Astrocyte (in vitro differentiated cells and primary cell): ENCODE measurements at regions not wholly inside any gene's neighbourhood (a gene's known extent, or its start where the extent isn't known, plus 50 kb on each side); places are given as distances from the start of the nearest gene placed in this dataset.
A peak's percentile ranks its signal among the peaks of the same experiment; 100 is the strongest.

Experiments used
- DNase-seq: peaks from one replicate; pipeline ENCODE4 v3.0.0-alpha.2; 2010; ENCODE audit warnings: low read depth
- FAIRE-seq: peaks from 2 replicates; lab custom pipeline; 2011; peaks lifted over from hg19 to GRCh38; lab: Jason Lieb, UNC
- H2AFZ ChIP-seq: 2 replicates; pipeline ENCODE4 v1.6.0; 2012; ENCODE audit warnings: low read depth, low read length, inconsistent platforms
- H3K27ac ChIP-seq: 2 replicates; pipeline ENCODE4 v1.5.1; 2011; ENCODE audit warnings: low read depth, low read length, inconsistent platforms
- H3K27me3 ChIP-seq: 2 replicates; pipeline ENCODE4 v1.6.0; 2011; ENCODE audit warnings: low read length, inconsistent platforms; ENCODE audit not compliant: insufficient read depth
- H3K36me3 ChIP-seq: 2 replicates; pipeline ENCODE4 v1.5.1; 2011; ENCODE audit warnings: low read length, inconsistent platforms; ENCODE audit not compliant: insufficient read depth
- H3K4me1 ChIP-seq: 2 replicates; pipeline ENCODE4 v1.5.1; 2011; ENCODE audit warnings: low read length, inconsistent platforms; ENCODE audit not compliant: insufficient read depth
- H3K4me2 ChIP-seq: 2 replicates; pipeline ENCODE4 v1.6.0; 2012; ENCODE audit warnings: low read length, inconsistent platforms
- H3K4me3 ChIP-seq: 2 replicates; pipeline ENCODE4 v1.5.1; 2011; ENCODE audit warnings: low read depth, mild to moderate bottlenecking, low read length, inconsistent platforms; ENCODE audit not compliant: insufficient read depth
- H3K79me2 ChIP-seq: 2 replicates; pipeline ENCODE4 v1.6.0; 2012; ENCODE audit warnings: mild to moderate bottlenecking, low read length, inconsistent platforms; ENCODE audit not compliant: insufficient read depth
- H3K9ac ChIP-seq: 2 replicates; pipeline ENCODE4 v1.6.0; 2012; ENCODE audit warnings: mild to moderate bottlenecking, low read length, inconsistent platforms
- H3K9me3 ChIP-seq: 2 replicates; pipeline ENCODE4 v1.5.1; 2012; ENCODE audit warnings: low read depth, mild to moderate bottlenecking, low read length, inconsistent platforms; ENCODE audit not compliant: insufficient read depth
- H4K20me1 ChIP-seq: 2 replicates; pipeline ENCODE4 v1.6.0; 2012; ENCODE audit warnings: low read length, inconsistent platforms; ENCODE audit not compliant: insufficient read depth
- H3K27ac Mint-ChIP-seq: one replicate; pipeline ENCODE4 v1.8.0; 2021; ENCODE audit warnings: mild to moderate bottlenecking, mixed read lengths; ENCODE audit not compliant: unreplicated experiment
- H3K27me3 Mint-ChIP-seq: one replicate; pipeline ENCODE4 v1.8.0; 2021; ENCODE audit warnings: low read depth, mixed read lengths; ENCODE audit not compliant: unreplicated experiment
- H3K36me3 Mint-ChIP-seq: one replicate; pipeline ENCODE4 v1.8.0; 2021; ENCODE audit warnings: low read depth, mixed read lengths; ENCODE audit not compliant: unreplicated experiment
- H3K4me1 Mint-ChIP-seq: one replicate; pipeline ENCODE4 v1.8.0; 2021; ENCODE audit warnings: low read depth, mixed read lengths; ENCODE audit not compliant: unreplicated experiment
- H3K4me3 Mint-ChIP-seq: one replicate; pipeline ENCODE4 v1.8.0; 2021; ENCODE audit warnings: mild to moderate bottlenecking, moderate library complexity, mixed read lengths; ENCODE audit not compliant: unreplicated experiment
- H3K9me3 Mint-ChIP-seq: one replicate; pipeline ENCODE4 v1.8.0; 2021; ENCODE audit warnings: mild to moderate bottlenecking, mixed read lengths; ENCODE audit not compliant: unreplicated experiment
- CTCF ChIP-seq: IDR thresholded peaks from 2 replicates; pipeline ENCODE4 v1.5.1; 2011; ENCODE audit warnings: low read depth, mild to moderate bottlenecking, inconsistent platforms, low read length, moderate library complexity; ENCODE audit not compliant: insufficient read depth
- EZH2 ChIP-seq: IDR thresholded peaks from 2 replicates; pipeline ENCODE4 v1.6.1; 2012; ENCODE audit warnings: mild to moderate bottlenecking, low read length, inconsistent platforms; ENCODE audit not compliant: insufficient read depth

- Histone ChIP-seq H4K20me1 (no peaks in the 10 kb centered on the region), H3K4me3 (no peak overlapping the region), H3K4me2 (no peak overlapping the region), H2AFZ (no peak overlapping the region), H3K27ac (no peak overlapping the region), H3K27me3 (no peaks in the 10 kb centered on the region), H3K4me1 (peaks cover 12% of the 10 kb centered on the region), H3K36me3 (no peaks in the 10 kb centered on the region), H3K79me2 (no peaks in the 10 kb centered on the region), H3K9me3 (no peaks in the 10 kb centered on the region), H3K9ac (no peak overlapping the region)
- no peak for FAIRE-seq
- TF ChIP-seq EZH2 = no peak
- TF ChIP-seq CTCF = no peak
- Mint-ChIP-seq H3K27ac (no peak overlapping the region), H3K4me1 (peaks cover 5% of the 10 kb centered on the region), H3K9me3 (peaks cover 10% of the 10 kb centered on the region), H3K27me3 (peaks cover 12% of the 10 kb centered on the region), H3K4me3 (no peak overlapping the region), H3K36me3 (no peaks in the 10 kb centered on the region)
- DNase-seq = no peak
Observed at GRCh38 chr10:112896722-112897121, 53.3 kb upstream of the TCF7L2 start.

GRCh38 chr10:112898540-112899390, 51.3 kb upstream of the TCF7L2 start:
- H3K36me3 ChIP-seq = no peaks in the 10 kb centered on the region
- TF ChIP-seq CTCF (no peak), EZH2 (no peak)
- peak; percentile 39 for FAIRE-seq
- H4K20me1 ChIP-seq = no peaks in the 10 kb centered on the region
- no peaks in the 10 kb centered on the region for H3K79me2 ChIP-seq
- H2AFZ ChIP-seq = peak overlapping the region; percentile 71
- Mint-ChIP-seq H3K27me3 (peaks cover 9% of the 10 kb centered on the region), H3K36me3 (no peaks in the 10 kb centered on the region), H3K4me3 (peak overlapping the region; percentile 66), H3K9me3 (peaks cover 4% of the 10 kb centered on the region), H3K4me1 (peaks cover 5% of the 10 kb centered on the region), H3K27ac (peak overlapping the region; percentile 81)
- peak overlapping the region; percentile 58 for H3K9ac ChIP-seq
- H3K4me1 ChIP-seq = peaks cover 12% of the 10 kb centered on the region
- no peaks in the 10 kb centered on the region for H3K27me3 ChIP-seq
- H3K27ac ChIP-seq = no peak overlapping the region
- peak; percentile 74 for DNase-seq
- peak overlapping the region; percentile 88 for H3K4me2 ChIP-seq
- no peaks in the 10 kb centered on the region for H3K9me3 ChIP-seq
- peak overlapping the region; percentile 52 for H3K4me3 ChIP-seq
